ENCODE measurements at regions not wholly inside any gene's neighbourhood (a gene's known extent, or its start where the extent isn't known, plus 50 kb on each side); places are given as distances from the start of the nearest gene placed in this dataset.

DNA sequence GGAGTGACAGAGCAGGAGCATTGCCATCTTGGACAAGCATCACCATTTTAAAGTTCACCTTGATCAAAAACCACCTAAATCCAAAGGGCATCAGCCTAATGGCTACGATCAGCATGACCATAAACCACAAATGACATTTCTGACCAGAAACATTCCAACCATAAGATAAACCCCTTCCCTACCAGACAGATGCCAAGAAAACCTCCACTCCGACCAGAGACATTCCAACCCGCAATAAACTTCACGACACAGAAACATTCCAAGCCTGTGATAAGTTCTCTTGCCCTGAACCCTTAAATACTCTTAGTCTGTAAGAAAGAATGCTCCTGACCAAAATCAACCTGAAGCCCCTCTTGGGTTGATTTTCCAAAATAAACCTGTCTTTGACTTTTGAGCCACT lies 606.9 kb downstream of the POM121L12 start:
- POLR2A ChIA-PET = no interaction called here
- intact Hi-C loops (cut with DNase I, micrococcal nuclease) = no loop called here
- Mint-ChIP-seq H3K4me1 (no peaks in the 10 kb centered on the region), H3K27ac (no peak overlapping the region), H3K27me3 (no peaks in the 10 kb centered on the region), H3K36me3 (ENCODE audit: low read depth) (no peaks in the 10 kb centered on the region), H3K9me3 (ENCODE audit: low read depth) (peaks cover 9% of the 10 kb centered on the region), H3K4me3 (no peak overlapping the region)
- CTCF ChIA-PET = no interaction called here
- no peak for DNase-seq
- no peak for ATAC-seq

DNA sequence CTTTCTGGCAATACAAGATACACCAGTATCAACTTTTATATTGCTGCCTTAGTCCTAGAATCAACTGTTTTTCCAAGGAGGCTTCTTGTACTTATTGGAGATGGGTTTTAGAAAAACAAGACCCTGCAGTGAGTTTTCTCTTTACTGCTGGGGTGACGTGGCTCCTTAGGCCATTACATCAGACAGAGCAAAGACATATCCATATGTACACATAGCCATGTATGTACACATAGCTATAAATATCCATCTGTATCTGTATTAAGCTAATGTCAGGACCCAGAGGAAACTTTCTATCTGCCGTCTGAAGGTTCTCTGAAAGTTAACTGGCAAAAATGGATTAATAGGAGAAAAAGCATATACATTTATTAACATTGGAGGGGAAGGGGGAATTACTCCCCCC lies 607.4 kb downstream of the POM121L12 start:
- H3K9me3 Mint-ChIP-seq (ENCODE audit: low read depth) = peaks cover 10% of the 10 kb centered on the region
- no peak overlapping the region for H3K4me3 Mint-ChIP-seq
- no peak overlapping the region for H3K27ac Mint-ChIP-seq
- ATAC-seq (no peak), DNase-seq (no peak)
- POLR2A ChIA-PET = no interaction called here
- H3K27me3 Mint-ChIP-seq = no peaks in the 10 kb centered on the region
- H3K36me3 Mint-ChIP-seq (ENCODE audit: low read depth) = no peaks in the 10 kb centered on the region
- no peaks in the 10 kb centered on the region for H3K4me1 Mint-ChIP-seq
- CTCF ChIA-PET = no interaction called here
- intact Hi-C loops (cut with DNase I, micrococcal nuclease) = no loop called here

DNA sequence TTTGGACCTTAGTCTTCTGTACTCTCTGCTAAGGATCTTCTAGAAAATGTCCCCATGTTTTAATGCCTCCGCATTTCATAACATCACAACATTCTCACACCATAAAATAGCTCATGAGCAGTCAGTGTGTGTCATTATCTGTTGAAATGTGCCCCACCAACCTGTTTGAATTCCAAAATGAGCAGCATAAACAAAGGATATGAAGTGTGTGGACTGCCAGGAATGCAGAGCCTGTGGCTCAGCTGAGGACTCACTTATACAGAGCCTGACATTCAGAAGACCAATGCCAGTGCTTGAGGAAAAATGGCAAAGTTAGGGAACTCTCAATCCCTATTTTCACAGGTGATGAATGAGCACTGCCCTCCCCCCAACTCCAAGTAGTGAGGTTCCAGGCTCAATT lies 621.4 kb downstream of the POM121L12 start:
- H3K27ac Mint-ChIP-seq = no peak overlapping the region
- H3K9me3 Mint-ChIP-seq (ENCODE audit: low read depth) = peaks cover 25% of the 10 kb centered on the region
- ChIA-PET POLR2A (no interaction called here), CTCF (interaction anchor here (0.6 kb wide), 2 partner anchors 9 to 866 kb away, joined by 3 read pairs; no protein-coding TSS in a partner anchor)
- H3K4me3 Mint-ChIP-seq = no peak overlapping the region
- intact Hi-C loops (cut with DNase I, micrococcal nuclease) = no loop called here
- ATAC-seq (no peak), DNase-seq (no peak)
- no peaks in the 10 kb centered on the region for H3K4me1 Mint-ChIP-seq
- no peaks in the 10 kb centered on the region for H3K36me3 Mint-ChIP-seq (ENCODE audit: low read depth)
- H3K27me3 Mint-ChIP-seq = no peaks in the 10 kb centered on the region

- ChIA-PET POLR2A (no interaction called here), CTCF (interaction anchor here (0.6 kb wide), 1 partner anchor 866 kb away, joined by 3 read pairs; no protein-coding TSS in a partner anchor)
- H3K9me3 Mint-ChIP-seq (ENCODE audit: low read depth) = peaks cover 27% of the 10 kb centered on the region
- H3K4me3 Mint-ChIP-seq = no peak overlapping the region
- DNase-seq = no peak
- no peak for ATAC-seq
- H3K36me3 Mint-ChIP-seq (ENCODE audit: low read depth) = no peaks in the 10 kb centered on the region
- H3K4me1 Mint-ChIP-seq = no peaks in the 10 kb centered on the region
- H3K27ac Mint-ChIP-seq = no peak overlapping the region
- H3K27me3 Mint-ChIP-seq = no peaks in the 10 kb centered on the region
- intact Hi-C loops (cut with DNase I, micrococcal nuclease) = no loop called here
Observed at GRCh38 chr7:53657586-53657985, 622.2 kb downstream of the POM121L12 start.

DNA sequence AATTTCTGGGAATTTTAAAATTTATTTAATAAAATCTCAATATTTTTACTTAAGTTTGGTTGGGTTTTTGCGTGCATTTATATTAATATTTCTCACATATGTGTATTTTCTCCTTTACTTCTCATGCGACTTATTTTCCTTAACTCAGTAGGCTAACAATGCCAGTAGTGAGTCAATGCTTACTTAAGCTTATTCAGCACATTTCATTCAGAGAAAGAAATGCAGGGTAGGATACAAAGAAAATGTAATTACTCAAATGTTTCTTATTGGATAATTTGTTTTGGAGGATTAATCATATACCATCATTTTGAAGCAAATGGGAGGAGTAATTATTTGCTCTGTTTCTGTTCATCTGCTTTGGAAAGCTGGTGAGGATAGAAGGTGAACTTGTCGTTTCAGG lies 623.5 kb downstream of the POM121L12 start:
- ChIA-PET CTCF (no interaction called here), POLR2A (no interaction called here)
- H3K4me3 Mint-ChIP-seq = no peak overlapping the region
- DNase-seq (no peak), ATAC-seq (no peak)
- H3K27me3 Mint-ChIP-seq = no peaks in the 10 kb centered on the region
- H3K4me1 Mint-ChIP-seq = no peaks in the 10 kb centered on the region
- intact Hi-C loops (cut with DNase I, micrococcal nuclease) = no loop called here
- H3K9me3 Mint-ChIP-seq (ENCODE audit: low read depth) = peaks cover 23% of the 10 kb centered on the region
- H3K36me3 Mint-ChIP-seq (ENCODE audit: low read depth) = no peaks in the 10 kb centered on the region
- H3K27ac Mint-ChIP-seq = no peak overlapping the region

- intact Hi-C loops (cut with DNase I, micrococcal nuclease) = no loop called here
- no peaks in the 10 kb centered on the region for H3K36me3 Mint-ChIP-seq (ENCODE audit: low read depth)
- ChIA-PET CTCF (no interaction called here), POLR2A (no interaction called here)
- DNase-seq = no peak
- no peak overlapping the region for H3K27ac Mint-ChIP-seq
- no peaks in the 10 kb centered on the region for H3K4me1 Mint-ChIP-seq
- no peaks in the 10 kb centered on the region for H3K27me3 Mint-ChIP-seq
- ATAC-seq = no peak
- H3K4me3 Mint-ChIP-seq = no peak overlapping the region
- H3K9me3 Mint-ChIP-seq (ENCODE audit: low read depth) = peaks cover 27% of the 10 kb centered on the region
Observed at GRCh38 chr7:53661645-53662217, 626.3 kb downstream of the POM121L12 start.

DNA sequence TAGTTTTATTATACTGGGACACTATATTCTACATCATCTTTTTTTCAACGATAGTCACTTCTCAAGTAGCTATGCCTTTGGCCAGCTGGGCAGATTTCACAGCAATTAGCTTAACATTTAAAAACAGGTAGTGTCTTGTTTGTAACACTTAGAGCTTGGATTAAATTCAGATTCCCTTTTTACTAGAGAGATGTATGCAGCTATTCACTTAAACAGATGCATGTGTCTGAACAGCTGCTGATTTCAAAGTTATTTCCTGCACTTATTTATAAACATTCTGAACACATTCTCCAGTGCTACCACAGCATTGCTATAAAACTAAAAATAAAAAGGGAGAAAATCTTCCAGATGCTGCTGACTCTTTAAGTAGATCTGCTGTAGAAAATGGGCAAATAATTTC lies 637.2 kb downstream of the POM121L12 start:
- H3K9me3 Mint-ChIP-seq (ENCODE audit: low read depth) = peaks cover 7% of the 10 kb centered on the region
- no peak overlapping the region for H3K27ac Mint-ChIP-seq
- H3K4me3 Mint-ChIP-seq = no peak overlapping the region
- no peaks in the 10 kb centered on the region for H3K36me3 Mint-ChIP-seq (ENCODE audit: low read depth)
- no peaks in the 10 kb centered on the region for H3K27me3 Mint-ChIP-seq
- DNase-seq (no peak), ATAC-seq (no peak)
- H3K4me1 Mint-ChIP-seq = no peaks in the 10 kb centered on the region
- ChIA-PET POLR2A (no interaction called here), CTCF (no interaction called here)
- intact Hi-C loops (cut with DNase I, micrococcal nuclease) = no loop called here

- ChIA-PET CTCF (no interaction called here), POLR2A (no interaction called here)
- intact Hi-C loops (cut with DNase I, micrococcal nuclease) = no loop called here
- Mint-ChIP-seq H3K36me3 (ENCODE audit: low read depth) (no peaks in the 10 kb centered on the region), H3K9me3 (ENCODE audit: low read depth) (peaks cover 25% of the 10 kb centered on the region), H3K27me3 (no peaks in the 10 kb centered on the region), H3K4me1 (no peaks in the 10 kb centered on the region), H3K27ac (no peak overlapping the region), H3K4me3 (no peak overlapping the region)
- ATAC-seq (no peak), DNase-seq (no peak)
Observed at GRCh38 chr7:53675835-53676234, 640.4 kb downstream of the POM121L12 start.

DNA sequence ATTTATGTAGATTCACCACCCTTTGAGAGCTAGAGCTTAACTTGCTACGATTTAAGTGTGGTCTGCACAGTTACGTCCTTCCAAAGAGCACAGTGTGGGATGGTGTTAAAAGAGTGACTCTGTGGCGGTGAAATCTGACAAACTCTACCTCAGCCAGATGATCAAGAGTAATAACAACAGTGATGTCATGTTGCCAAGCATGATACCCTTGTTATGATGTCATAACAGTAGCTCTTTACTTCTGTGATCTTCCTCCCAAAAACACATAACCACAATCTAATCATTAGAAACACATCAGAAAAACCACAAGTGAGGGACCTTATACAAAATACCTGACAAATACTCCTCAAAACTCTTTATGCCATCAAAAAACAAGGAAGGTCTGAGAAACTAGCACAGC lies 649.3 kb downstream of the POM121L12 start:
- CTCF ChIA-PET = no interaction called here
- Mint-ChIP-seq H3K36me3 (ENCODE audit: low read depth) (no peaks in the 10 kb centered on the region), H3K27me3 (no peaks in the 10 kb centered on the region), H3K4me3 (no peak overlapping the region), H3K4me1 (no peaks in the 10 kb centered on the region), H3K9me3 (ENCODE audit: low read depth) (peaks cover 23% of the 10 kb centered on the region), H3K27ac (no peak overlapping the region)
- intact Hi-C loops (cut with DNase I, micrococcal nuclease) = no loop called here
- no peak for DNase-seq
- ATAC-seq = no peak
- POLR2A ChIA-PET = no interaction called here

GRCh38 chr7:53690411-53690810 lies 655.0 kb downstream of the POM121L12 start:
- Mint-ChIP-seq H3K36me3 (ENCODE audit: low read depth) (no peaks in the 10 kb centered on the region), H3K27me3 (no peaks in the 10 kb centered on the region), H3K4me1 (no peaks in the 10 kb centered on the region), H3K4me3 (no peak overlapping the region), H3K27ac (no peak overlapping the region), H3K9me3 (ENCODE audit: low read depth) (peaks cover 19% of the 10 kb centered on the region)
- CTCF ChIA-PET = no interaction called here
- DNase-seq (no peak), ATAC-seq (no peak)
- intact Hi-C loops (cut with DNase I, micrococcal nuclease) = no loop called here
- POLR2A ChIA-PET = no interaction called here

DNA sequence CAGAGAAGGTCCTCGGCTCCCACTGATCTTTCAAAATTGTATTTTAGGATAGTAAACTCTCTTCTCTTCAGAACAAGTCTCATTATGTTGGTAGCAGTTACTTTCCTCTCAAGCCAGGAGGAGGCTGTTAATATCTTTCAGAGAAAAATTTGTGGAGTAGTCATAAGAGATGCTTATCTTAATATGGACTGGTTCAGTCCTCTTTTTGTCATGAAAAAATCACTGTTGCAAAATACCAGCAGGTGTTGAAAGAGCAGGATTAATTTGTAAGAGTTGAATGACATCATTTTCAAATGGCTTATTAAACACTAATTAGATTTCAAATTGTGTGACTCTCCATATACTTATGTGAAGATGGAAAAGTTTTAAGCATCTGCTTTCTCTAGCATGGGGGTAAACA lies 662.5 kb downstream of the POM121L12 start:
- intact Hi-C loops (cut with DNase I, micrococcal nuclease) = no loop called here
- DNase-seq (no peak), ATAC-seq (no peak)
- Mint-ChIP-seq H3K27ac (no peak overlapping the region), H3K4me3 (no peak overlapping the region), H3K27me3 (no peaks in the 10 kb centered on the region), H3K36me3 (ENCODE audit: low read depth) (no peaks in the 10 kb centered on the region), H3K4me1 (no peaks in the 10 kb centered on the region), H3K9me3 (ENCODE audit: low read depth) (peaks cover 19% of the 10 kb centered on the region)
- ChIA-PET POLR2A (no interaction called here), CTCF (no interaction called here)

- CTCF ChIA-PET = no interaction called here
- H3K4me1 Mint-ChIP-seq = no peaks in the 10 kb centered on the region
- POLR2A ChIA-PET = no interaction called here
- intact Hi-C loops (cut with DNase I, micrococcal nuclease) = no loop called here
- ATAC-seq (no peak), DNase-seq (no peak)
- no peak overlapping the region for H3K27ac Mint-ChIP-seq
- H3K27me3 Mint-ChIP-seq = no peaks in the 10 kb centered on the region
- H3K9me3 Mint-ChIP-seq (ENCODE audit: low read depth) = peaks cover 20% of the 10 kb centered on the region
- H3K36me3 Mint-ChIP-seq (ENCODE audit: low read depth) = no peaks in the 10 kb centered on the region
- no peak overlapping the region for H3K4me3 Mint-ChIP-seq
Observed at GRCh38 chr7:53699215-53699837, 663.9 kb downstream of the POM121L12 start.

- H3K4me3 Mint-ChIP-seq = no peak overlapping the region
- H3K27me3 Mint-ChIP-seq = no peaks in the 10 kb centered on the region
- no peaks in the 10 kb centered on the region for H3K36me3 Mint-ChIP-seq (ENCODE audit: low read depth)
- H3K4me1 Mint-ChIP-seq = no peaks in the 10 kb centered on the region
- intact Hi-C loops (cut with DNase I, micrococcal nuclease) = no loop called here
- H3K9me3 Mint-ChIP-seq (ENCODE audit: low read depth) = peaks cover 20% of the 10 kb centered on the region
- POLR2A ChIA-PET = no interaction called here
- no peak for ATAC-seq
- no peak overlapping the region for H3K27ac Mint-ChIP-seq
- no peak for DNase-seq
- CTCF ChIA-PET = no interaction called here
Observed at GRCh38 chr7:53719122-53719521, 683.7 kb downstream of the POM121L12 start.
